Neural progenitor cell (in vitro differentiated cells): ENCODE measurements at regions not wholly inside any gene's neighbourhood (a gene's known extent, or its start where the extent isn't known, plus 50 kb on each side); places are given as distances from the start of the nearest gene placed in this dataset.

ENCODE experiments used
- DNase-seq: peaks from one replicate; pipeline ENCODE4 v3.0.0-alpha.2; 2016; ENCODE audit warnings: low spot score
- H2AFZ ChIP-seq: fragments of 200-600 bp; sonication (generic); replicated peaks from 2 replicates; pipeline ENCODE4 v1.6.1; 2016; ENCODE audit warnings: antibody characterized with exemption
- H3F3A ChIP-seq: fragments of 200-600 bp; sonication (generic); 2 replicates; pipeline ENCODE4 v1.6.1; 2016; ENCODE audit warnings: antibody characterized with exemption, low read depth
- H3K27ac ChIP-seq: fragments of 200-600 bp; sonication (generic); 2 replicates; pipeline ENCODE4 v1.5.1; 2016; ENCODE audit warnings: mild to moderate bottlenecking
- H3K27me3 ChIP-seq: fragments of 200-600 bp; sonication (generic); 2 replicates; pipeline ENCODE4 v1.6.1; 2016; ENCODE audit warnings: mild to moderate bottlenecking, moderate library complexity
- H3K36me3 ChIP-seq: fragments of 200-600 bp; sonication (generic); 2 replicates; pipeline ENCODE4 v1.5.1; 2016
- H3K4me1 ChIP-seq: fragments of 200-600 bp; sonication (generic); 2 replicates; pipeline ENCODE4 v1.6.1; 2016; ENCODE audit warnings: mixed run types
- H3K4me2 ChIP-seq: fragments of 200-600 bp; sonication (generic); 2 replicates; pipeline ENCODE4 v1.6.1; 2016
- H3K4me3 ChIP-seq: fragments of 200-600 bp; sonication (generic); 2 replicates; pipeline ENCODE4 v1.5.1; 2016
- H3K79me2 ChIP-seq: fragments of 200-600 bp; sonication (generic); 2 replicates; pipeline ENCODE4 v1.6.1; 2016; ENCODE audit warnings: low read depth
- H3K9ac ChIP-seq: fragments of 200-600 bp; sonication (generic); 2 replicates; pipeline ENCODE4 v1.6.1; 2016
- H3K9me3 ChIP-seq: fragments of 200-600 bp; sonication (generic); 2 replicates; pipeline ENCODE4 v1.5.1; 2016; ENCODE audit warnings: low read depth
- H4K20me1 ChIP-seq: fragments of 200-600 bp; sonication (generic); 2 replicates; pipeline ENCODE4 v1.6.1; 2016; ENCODE audit warnings: low read depth
- H3K27ac Mint-ChIP-seq: 3 replicates; pipeline ENCODE4 v1.8.0; 2021; ENCODE audit warnings: mixed read lengths
- H3K27me3 Mint-ChIP-seq: 2 replicates; pipeline ENCODE4 v1.8.0; 2022; ENCODE audit warnings: low read depth, mild to moderate bottlenecking, inconsistent platforms, moderate library complexity, mixed read lengths; ENCODE audit not compliant: insufficient read depth
- H3K36me3 Mint-ChIP-seq: 3 replicates; pipeline ENCODE4 v1.8.0; 2021; ENCODE audit warnings: mixed read lengths
- H3K4me1 Mint-ChIP-seq: 3 replicates; pipeline ENCODE4 v1.8.0; 2021; ENCODE audit warnings: mixed read lengths
- H3K4me3 Mint-ChIP-seq: 3 replicates; pipeline ENCODE4 v1.8.0; 2021; ENCODE audit warnings: mild to moderate bottlenecking, moderate library complexity, mixed read lengths
- H3K9me3 Mint-ChIP-seq: 3 replicates; pipeline ENCODE4 v1.8.0; 2020; ENCODE audit warnings: mixed read lengths
- CTCF ChIP-seq: fragments of 200-600 bp; sonication (generic); IDR thresholded peaks from 2 replicates; pipeline ENCODE4 v1.5.1; 2017; ENCODE audit warnings: antibody characterized with exemption, mild to moderate bottlenecking
- EZH2 ChIP-seq: fragments of 200-600 bp; sonication (generic); IDR thresholded peaks from 2 replicates; pipeline ENCODE4 v1.6.1; 2017; ENCODE audit warnings: antibody characterized with exemption, mild to moderate bottlenecking, moderate library complexity
- EZH2phosphoT487 ChIP-seq: fragments of 200-600 bp; sonication (generic); IDR thresholded peaks from 2 replicates; pipeline ENCODE4 v1.6.1; 2017; ENCODE audit warnings: antibody characterized with exemption

- no peaks in the 10 kb centered on the region for H3K27me3 ChIP-seq
- DNase-seq, result no peak
- Mint-ChIP-seq H3K4me1 (no peaks in the 10 kb centered on the region), H3K9me3 (no peaks in the 10 kb centered on the region), H3K4me3 (no peak overlapping the region), H3K36me3 (no peaks in the 10 kb centered on the region), H3K27ac (no peak overlapping the region), H3K27me3 (no peaks in the 10 kb centered on the region)
- no peaks in the 10 kb centered on the region for H3F3A ChIP-seq
- no peaks in the 10 kb centered on the region for H3K36me3 ChIP-seq
- H3K9me3 ChIP-seq, result no peaks in the 10 kb centered on the region
- H3K4me1 ChIP-seq, result no peaks in the 10 kb centered on the region
- H3K4me3 ChIP-seq, result no peak overlapping the region
- H3K9ac ChIP-seq, result no peak overlapping the region
- no peak overlapping the region for H3K27ac ChIP-seq
- no peak for TF ChIP-seq CTCF
- TF ChIP-seq EZH2phosphoT487, result no peak
- no peak for TF ChIP-seq EZH2
- H4K20me1 ChIP-seq, result no peaks in the 10 kb centered on the region
- no peaks in the 10 kb centered on the region for H3K79me2 ChIP-seq
- no peak overlapping the region for H2AFZ ChIP-seq
- no peak overlapping the region for H3K4me2 ChIP-seq
Measured at GRCh38 chr1:187310038-187310631, 481.4 kb downstream of the PLA2G4A start.

DNA sequence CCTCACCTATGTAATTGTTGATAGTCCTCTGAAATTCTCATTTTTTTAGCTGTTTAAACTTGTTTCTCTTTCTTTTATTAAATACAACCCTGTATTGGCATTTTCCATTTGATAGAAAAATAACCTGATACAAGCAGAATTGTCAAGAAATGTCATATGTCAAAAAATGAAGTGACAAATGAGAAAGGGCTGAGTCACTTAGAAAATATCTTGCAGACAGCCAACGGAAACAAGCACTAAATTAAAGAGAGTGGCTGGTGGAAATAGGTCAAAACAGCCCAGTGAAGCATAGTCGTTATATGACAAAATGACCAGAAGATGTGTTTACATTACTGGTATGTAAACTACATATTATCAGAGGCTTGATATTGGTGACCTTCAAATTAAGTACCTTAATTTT is 484.4 kb downstream of the PLA2G4A start:
- H3K27me3 Mint-ChIP-seq, result peaks cover 2% of the 10 kb centered on the region
- Histone ChIP-seq H3K4me2 (no peak overlapping the region), H3K4me3 (no peak overlapping the region), H3K27ac (no peak overlapping the region), H2AFZ (no peak overlapping the region), H3K4me1 (no peaks in the 10 kb centered on the region), H3K27me3 (no peaks in the 10 kb centered on the region), H3K79me2 (no peaks in the 10 kb centered on the region), H3K36me3 (no peaks in the 10 kb centered on the region), H3K9me3 (no peaks in the 10 kb centered on the region), H3K9ac (no peak overlapping the region), H4K20me1 (no peaks in the 10 kb centered on the region), H3F3A (no peaks in the 10 kb centered on the region)
- no peaks in the 10 kb centered on the region for H3K9me3 Mint-ChIP-seq
- DNase-seq, result no peak
- no peak overlapping the region for H3K27ac Mint-ChIP-seq
- TF ChIP-seq CTCF (no peak), EZH2phosphoT487 (no peak), EZH2 (no peak)
- no peaks in the 10 kb centered on the region for H3K4me1 Mint-ChIP-seq
- H3K36me3 Mint-ChIP-seq, result no peaks in the 10 kb centered on the region
- no peak overlapping the region for H3K4me3 Mint-ChIP-seq

GRCh38 chr1:187326557-187326956 is 497.8 kb downstream of the PLA2G4A start:
- no peaks in the 10 kb centered on the region for H3K9me3 ChIP-seq
- Mint-ChIP-seq H3K36me3 (no peaks in the 10 kb centered on the region), H3K4me3 (no peak overlapping the region), H3K4me1 (no peaks in the 10 kb centered on the region), H3K9me3 (no peaks in the 10 kb centered on the region), H3K27me3 (no peaks in the 10 kb centered on the region), H3K27ac (no peak overlapping the region)
- H3K27ac ChIP-seq, result no peak overlapping the region
- H3K4me3 ChIP-seq, result no peak overlapping the region
- no peak overlapping the region for H3K4me2 ChIP-seq
- H2AFZ ChIP-seq, result no peak overlapping the region
- no peaks in the 10 kb centered on the region for H4K20me1 ChIP-seq
- no peaks in the 10 kb centered on the region for H3K27me3 ChIP-seq
- no peaks in the 10 kb centered on the region for H3K36me3 ChIP-seq
- TF ChIP-seq EZH2phosphoT487 (no peak), EZH2 (no peak), CTCF (no peak)
- no peak for DNase-seq
- no peaks in the 10 kb centered on the region for H3F3A ChIP-seq
- H3K4me1 ChIP-seq, result no peaks in the 10 kb centered on the region
- no peaks in the 10 kb centered on the region for H3K79me2 ChIP-seq
- no peak overlapping the region for H3K9ac ChIP-seq
